ENCODE measurements at regions not wholly inside any gene's neighbourhood (a gene's known extent, or its start where the extent isn't known, plus 50 kb on each side); places are given as distances from the start of the nearest gene placed in this dataset.

DNA sequence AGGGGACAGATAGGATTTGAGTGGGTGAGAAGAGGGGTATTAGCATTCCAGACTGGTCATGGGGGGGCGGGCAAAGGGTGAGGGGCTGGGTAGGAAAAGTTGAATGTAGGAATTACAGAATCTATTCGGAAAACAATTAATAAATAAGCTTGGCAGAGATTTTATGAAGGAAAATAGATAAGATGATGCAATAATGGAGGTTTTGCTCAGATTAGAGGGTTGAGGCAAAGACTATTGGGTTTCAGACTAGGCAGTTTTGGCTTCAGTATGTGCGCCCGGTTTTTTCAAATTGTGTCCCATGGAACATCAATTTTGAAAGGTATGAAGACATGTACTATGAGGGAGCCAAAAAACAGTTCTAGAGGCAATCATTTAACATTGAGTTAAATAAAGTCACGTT lies 410.6 kb downstream of the SPRY1 start:
- DNase-seq: no peak
- no peak overlapping the region for H3K4me3 ChIP-seq (ENCODE audit: low read length in 3 of 3)
- H3K36me3 ChIP-seq (ENCODE audit: control insufficient read depth in 2 of 3, insufficient read depth in 3 of 3, low read length in 3 of 3): no peaks in the 10 kb centered on the region
- no peak overlapping the region for H3K27ac ChIP-seq (ENCODE audit: low read depth in 2 of 2, low read length in 2 of 2)
- TF ChIP-seq, protein P1, sequence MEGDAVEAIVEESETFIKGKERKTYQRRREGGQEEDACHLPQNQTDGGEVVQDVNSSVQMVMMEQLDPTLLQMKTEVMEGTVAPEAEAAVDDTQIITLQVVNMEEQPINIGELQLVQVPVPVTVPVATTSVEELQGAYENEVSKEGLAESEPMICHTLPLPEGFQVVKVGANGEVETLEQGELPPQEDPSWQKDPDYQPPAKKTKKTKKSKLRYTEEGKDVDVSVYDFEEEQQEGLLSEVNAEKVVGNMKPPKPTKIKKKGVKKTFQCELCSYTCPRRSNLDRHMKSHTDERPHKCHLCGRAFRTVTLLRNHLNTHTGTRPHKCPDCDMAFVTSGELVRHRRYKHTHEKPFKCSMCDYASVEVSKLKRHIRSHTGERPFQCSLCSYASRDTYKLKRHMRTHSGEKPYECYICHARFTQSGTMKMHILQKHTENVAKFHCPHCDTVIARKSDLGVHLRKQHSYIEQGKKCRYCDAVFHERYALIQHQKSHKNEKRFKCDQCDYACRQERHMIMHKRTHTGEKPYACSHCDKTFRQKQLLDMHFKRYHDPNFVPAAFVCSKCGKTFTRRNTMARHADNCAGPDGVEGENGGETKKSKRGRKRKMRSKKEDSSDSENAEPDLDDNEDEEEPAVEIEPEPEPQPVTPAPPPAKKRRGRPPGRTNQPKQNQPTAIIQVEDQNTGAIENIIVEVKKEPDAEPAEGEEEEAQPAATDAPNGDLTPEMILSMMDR (IDR thresholded peaks at IDR 0.05; ENCODE audit: borderline replicate concordance, extremely low read depth, insufficient read depth): no peak
- no peak for FAIRE-seq
- H3K9me3 ChIP-seq (ENCODE audit: control insufficient read depth in 2 of 3, insufficient read depth in 1 of 3, low read length in 3 of 3): no peaks in the 10 kb centered on the region
- intact Hi-C loops (cut with DNase I): no loop called here
- H3K27me3 ChIP-seq (ENCODE audit: control insufficient read depth, insufficient read depth, low read length): no peaks in the 10 kb centered on the region
- no peak overlapping the region for H3K9ac ChIP-seq (ENCODE audit: low read length in 3 of 3)
- H3K4me1 ChIP-seq (ENCODE audit: control insufficient read depth in 2 of 3, insufficient read depth in 2 of 3, low read depth in 1 of 3, low read length in 3 of 3): no peaks in the 10 kb centered on the region

DNA sequence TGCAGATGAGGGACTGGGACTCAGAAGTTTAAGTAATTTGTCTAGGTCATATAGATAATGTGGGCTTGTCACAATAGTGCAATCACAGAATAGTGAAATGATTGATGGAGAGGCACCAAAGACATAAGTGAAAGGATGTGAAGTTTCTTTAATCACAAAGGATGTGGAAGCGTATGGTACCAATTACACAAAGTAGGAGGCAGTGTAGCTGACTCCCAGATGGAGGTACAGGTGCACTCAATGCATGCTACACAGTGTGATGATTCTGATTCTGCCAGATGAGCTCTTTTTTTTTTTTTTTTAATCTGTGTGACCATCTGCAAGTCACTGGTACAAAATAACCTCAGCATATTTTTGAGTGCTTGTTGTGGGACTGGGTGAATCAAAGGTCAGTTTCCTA lies 411.3 kb downstream of the SPRY1 start:
- FAIRE-seq (no peak), DNase-seq (no peak)
- H3K36me3 ChIP-seq (ENCODE audit: control insufficient read depth in 2 of 3, insufficient read depth in 3 of 3, low read length in 3 of 3): no peaks in the 10 kb centered on the region
- no peak overlapping the region for H3K27ac ChIP-seq (ENCODE audit: low read depth in 2 of 2, low read length in 2 of 2)
- H3K9me3 ChIP-seq (ENCODE audit: control insufficient read depth in 2 of 3, insufficient read depth in 1 of 3, low read length in 3 of 3): no peaks in the 10 kb centered on the region
- H3K4me3 ChIP-seq (ENCODE audit: low read length in 3 of 3): no peak overlapping the region
- no peaks in the 10 kb centered on the region for H3K27me3 ChIP-seq (ENCODE audit: control insufficient read depth, insufficient read depth, low read length)
- H3K9ac ChIP-seq (ENCODE audit: low read length in 3 of 3): no peak overlapping the region
- intact Hi-C loops (cut with DNase I): no loop called here
- H3K4me1 ChIP-seq (ENCODE audit: control insufficient read depth in 2 of 3, insufficient read depth in 2 of 3, low read depth in 1 of 3, low read length in 3 of 3): no peaks in the 10 kb centered on the region
- TF ChIP-seq, protein P1 (IDR thresholded peaks at IDR 0.05; ENCODE audit: borderline replicate concordance, extremely low read depth, insufficient read depth): no peak

DNA sequence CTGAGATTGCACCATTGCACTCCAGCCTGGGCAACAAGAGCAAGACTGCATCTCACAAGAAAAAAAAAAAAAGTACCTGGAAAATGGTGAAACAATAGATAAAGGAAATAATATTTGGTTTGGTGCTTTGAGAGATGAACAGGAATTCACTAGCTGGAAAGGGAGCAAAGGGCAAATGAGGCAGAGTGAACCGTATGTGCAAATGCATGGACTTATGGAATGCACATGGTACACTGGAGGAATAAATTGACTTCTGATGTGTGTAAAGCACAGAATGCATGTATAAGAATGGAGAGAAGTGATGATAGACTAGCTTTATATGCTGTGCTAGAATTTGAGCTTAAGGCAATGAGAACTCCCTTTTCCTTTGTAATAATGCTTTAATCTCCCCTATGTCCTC lies 413.3 kb downstream of the SPRY1 start:
- TF ChIP-seq, protein P1 (IDR thresholded peaks at IDR 0.05; ENCODE audit: borderline replicate concordance, extremely low read depth, insufficient read depth): no peak
- FAIRE-seq (no peak), DNase-seq (no peak)
- Histone ChIP-seq H3K27ac (ENCODE audit: low read depth in 2 of 2, low read length in 2 of 2) (no peak overlapping the region), H3K36me3 (ENCODE audit: control insufficient read depth in 2 of 3, insufficient read depth in 3 of 3, low read length in 3 of 3) (no peaks in the 10 kb centered on the region), H3K9me3 (ENCODE audit: control insufficient read depth in 2 of 3, insufficient read depth in 1 of 3, low read length in 3 of 3) (no peaks in the 10 kb centered on the region), H3K4me3 (ENCODE audit: low read length in 3 of 3) (no peak overlapping the region), H3K27me3 (ENCODE audit: control insufficient read depth, insufficient read depth, low read length) (no peaks in the 10 kb centered on the region), H3K9ac (ENCODE audit: low read length in 3 of 3) (no peak overlapping the region), H3K4me1 (ENCODE audit: control insufficient read depth in 2 of 3, insufficient read depth in 2 of 3, low read depth in 1 of 3, low read length in 3 of 3) (no peaks in the 10 kb centered on the region)
- intact Hi-C loops (cut with DNase I): no loop called here

DNA sequence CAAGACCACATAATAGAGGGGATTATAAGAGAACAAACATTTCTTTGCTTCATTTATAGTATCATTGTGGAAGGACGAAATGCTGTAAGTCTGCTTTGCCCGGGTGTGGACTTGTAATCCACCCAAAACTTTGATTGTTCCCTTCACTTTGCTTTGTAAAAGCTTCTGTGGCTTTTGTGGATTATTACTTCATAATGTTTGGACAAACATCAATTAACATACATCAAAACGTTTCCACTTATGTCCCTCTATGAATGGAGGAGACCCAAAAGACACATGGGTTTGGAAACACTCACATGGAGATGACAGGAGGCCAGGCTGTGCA lies 415.4 kb downstream of the SPRY1 start:
- Histone ChIP-seq H3K27me3 (ENCODE audit: control insufficient read depth, insufficient read depth, low read length) (no peaks in the 10 kb centered on the region), H3K4me3 (ENCODE audit: low read length in 3 of 3) (peak overlapping the region in 2 of 3 donors; percentile 46), H3K9me3 (ENCODE audit: control insufficient read depth in 2 of 3, insufficient read depth in 1 of 3, low read length in 3 of 3) (no peaks in the 10 kb centered on the region), H3K27ac (ENCODE audit: low read depth in 2 of 2, low read length in 2 of 2) (no peak overlapping the region), H3K4me1 (ENCODE audit: control insufficient read depth in 2 of 3, insufficient read depth in 2 of 3, low read depth in 1 of 3, low read length in 3 of 3) (no peaks in the 10 kb centered on the region), H3K9ac (ENCODE audit: low read length in 3 of 3) (no peak overlapping the region), H3K36me3 (ENCODE audit: control insufficient read depth in 2 of 3, insufficient read depth in 3 of 3, low read length in 3 of 3) (no peaks in the 10 kb centered on the region)
- DNase-seq (no peak), FAIRE-seq (no peak)
- TF ChIP-seq, protein P1 (IDR thresholded peaks at IDR 0.05; ENCODE audit: borderline replicate concordance, extremely low read depth, insufficient read depth): no peak
- intact Hi-C loops (cut with DNase I): no loop called here
